ENCODE measurements at regions not wholly inside any gene's neighbourhood (a gene's known extent, or its start where the extent isn't known, plus 50 kb on each side); places are given as distances from the start of the nearest gene placed in this dataset.

- ATAC-seq (ENCODE audit: low read depth in 2 of 2), result no peak
- H3K27me3 ChIP-seq (ENCODE audit: control insufficient read depth, insufficient read depth, low read length), result no peaks in the 10 kb centered on the region
Observed at GRCh38 chr4:45869184-45869583, 254.7 kb downstream of the GABRG1 start.

GRCh38 chr4:45865781-45866180, 258.1 kb downstream of the GABRG1 start:
- ATAC-seq (ENCODE audit: low read depth in 2 of 2), result no peak

More at GRCh38 chr4:45869184-45869583, 254.7 kb downstream of the GABRG1 start:
- H3K9me3 Mint-ChIP-seq, result peaks cover 0 to 23% (median 4%) of the 10 kb centered on the region in 7 donors
- Histone ChIP-seq H3K4me3 (ENCODE audit: low read depth, low read length) (no peak overlapping the region), H3K27ac (ENCODE audit: insufficient read depth, low read length, poor library complexity, severe bottlenecking) (no peak overlapping the region), H3K9me3 (ENCODE audit: control insufficient read depth in 2 of 2, low read length in 2 of 2) (no peaks in the 10 kb centered on the region), H3K4me1 (ENCODE audit: control insufficient read depth, insufficient read depth, low read length, poor library complexity, severe bottlenecking) (no peaks in the 10 kb centered on the region), H3K36me3 (ENCODE audit: control insufficient read depth, insufficient read depth, low read length) (no peaks in the 10 kb centered on the region)
- H3K4me3 Mint-ChIP-seq, result no peak overlapping the region
- no peak overlapping the region for H3K27ac Mint-ChIP-seq
- no peaks in the 10 kb centered on the region for H3K27me3 Mint-ChIP-seq
- H3K36me3 Mint-ChIP-seq, result no peaks in the 10 kb centered on the region
- no peak for DNase-seq
- no peaks in the 10 kb centered on the region for H3K4me1 Mint-ChIP-seq

GRCh38 chr4:45855857-45856256, 268.0 kb downstream of the GABRG1 start:
- no peaks in the 10 kb centered on the region for H3K4me1 ChIP-seq (ENCODE audit: control insufficient read depth, insufficient read depth, low read length, poor library complexity, severe bottlenecking)
- Mint-ChIP-seq H3K4me3 (no peak overlapping the region), H3K36me3 (no peaks in the 10 kb centered on the region), H3K9me3 (peaks cover 4 to 18% (median 14%) of the 10 kb centered on the region in 7 donors), H3K4me1 (no peaks in the 10 kb centered on the region), H3K27me3 (no peaks in the 10 kb centered on the region), H3K27ac (no peak overlapping the region)
- H3K9me3 ChIP-seq (ENCODE audit: control insufficient read depth in 2 of 2, low read length in 2 of 2), result no peaks in the 10 kb centered on the region
- no peak overlapping the region for H3K27ac ChIP-seq (ENCODE audit: insufficient read depth, low read length, poor library complexity, severe bottlenecking)
- DNase-seq (no peak), ATAC-seq (ENCODE audit: low read depth in 2 of 2) (no peak)
- no peaks in the 10 kb centered on the region for H3K27me3 ChIP-seq (ENCODE audit: control insufficient read depth, insufficient read depth, low read length)
- no peaks in the 10 kb centered on the region for H3K36me3 ChIP-seq (ENCODE audit: control insufficient read depth, insufficient read depth, low read length)
- no peak overlapping the region for H3K4me3 ChIP-seq (ENCODE audit: low read depth, low read length)

More at GRCh38 chr4:45865781-45866180, 258.1 kb downstream of the GABRG1 start:
- no peak for DNase-seq
- Mint-ChIP-seq H3K9me3 (peaks cover 0 to 29% (median 2%) of the 10 kb centered on the region in 7 donors), H3K4me3 (no peak overlapping the region), H3K4me1 (no peaks in the 10 kb centered on the region), H3K36me3 (no peaks in the 10 kb centered on the region), H3K27ac (no peak overlapping the region), H3K27me3 (no peaks in the 10 kb centered on the region)
- Histone ChIP-seq H3K9me3 (ENCODE audit: control insufficient read depth in 2 of 2, low read length in 2 of 2) (no peaks in the 10 kb centered on the region), H3K4me3 (ENCODE audit: low read depth, low read length) (no peak overlapping the region), H3K27me3 (ENCODE audit: control insufficient read depth, insufficient read depth, low read length) (no peaks in the 10 kb centered on the region), H3K4me1 (ENCODE audit: control insufficient read depth, insufficient read depth, low read length, poor library complexity, severe bottlenecking) (no peaks in the 10 kb centered on the region), H3K36me3 (ENCODE audit: control insufficient read depth, insufficient read depth, low read length) (no peaks in the 10 kb centered on the region), H3K27ac (ENCODE audit: insufficient read depth, low read length, poor library complexity, severe bottlenecking) (no peak overlapping the region)

- Histone ChIP-seq H3K4me1 (ENCODE audit: control insufficient read depth, insufficient read depth, low read length, poor library complexity, severe bottlenecking) (no peaks in the 10 kb centered on the region), H3K36me3 (ENCODE audit: control insufficient read depth, insufficient read depth, low read length) (no peaks in the 10 kb centered on the region), H3K4me3 (ENCODE audit: low read depth, low read length) (no peak overlapping the region), H3K9me3 (ENCODE audit: control insufficient read depth in 2 of 2, low read length in 2 of 2) (peaks cover 0 to 4% of the 10 kb centered on the region in 2 experiments), H3K27ac (ENCODE audit: insufficient read depth, low read length, poor library complexity, severe bottlenecking) (no peak overlapping the region), H3K27me3 (ENCODE audit: control insufficient read depth, insufficient read depth, low read length) (no peaks in the 10 kb centered on the region)
- H3K27ac Mint-ChIP-seq, result no peak overlapping the region
- no peak for DNase-seq
- no peak for ATAC-seq (ENCODE audit: low read depth in 2 of 2)
- no peak overlapping the region for H3K4me3 Mint-ChIP-seq
- peaks cover 2 to 19% (median 9%) of the 10 kb centered on the region in 7 donors for H3K9me3 Mint-ChIP-seq
- H3K27me3 Mint-ChIP-seq, result no peaks in the 10 kb centered on the region
- H3K36me3 Mint-ChIP-seq, result no peaks in the 10 kb centered on the region
- H3K4me1 Mint-ChIP-seq, result no peaks in the 10 kb centered on the region
Observed at GRCh38 chr4:45846016-45846415, 277.8 kb downstream of the GABRG1 start.

GRCh38 chr4:45841791-45842190, 282.1 kb downstream of the GABRG1 start:
- H3K4me3 ChIP-seq (ENCODE audit: low read depth, low read length), result no peak overlapping the region
- Mint-ChIP-seq H3K4me1 (no peaks in the 10 kb centered on the region), H3K9me3 (peaks cover 0 to 20% (median 5%) of the 10 kb centered on the region in 7 donors), H3K27me3 (no peaks in the 10 kb centered on the region), H3K36me3 (no peaks in the 10 kb centered on the region), H3K27ac (no peak overlapping the region), H3K4me3 (no peak overlapping the region)
- H3K27ac ChIP-seq (ENCODE audit: insufficient read depth, low read length, poor library complexity, severe bottlenecking), result no peak overlapping the region
- no peaks in the 10 kb centered on the region for H3K4me1 ChIP-seq (ENCODE audit: control insufficient read depth, insufficient read depth, low read length, poor library complexity, severe bottlenecking)
- DNase-seq (no peak), ATAC-seq (ENCODE audit: low read depth in 2 of 2) (no peak)
- no peaks in the 10 kb centered on the region for H3K27me3 ChIP-seq (ENCODE audit: control insufficient read depth, insufficient read depth, low read length)
- H3K9me3 ChIP-seq (ENCODE audit: control insufficient read depth in 2 of 2, low read length in 2 of 2), result no peaks in the 10 kb centered on the region
- H3K36me3 ChIP-seq (ENCODE audit: control insufficient read depth, insufficient read depth, low read length), result no peaks in the 10 kb centered on the region

GRCh38 chr4:45831692-45832091, 292.2 kb downstream of the GABRG1 start:
- no peak overlapping the region for H3K27ac Mint-ChIP-seq
- no peaks in the 10 kb centered on the region for H3K27me3 Mint-ChIP-seq
- H3K27ac ChIP-seq (ENCODE audit: insufficient read depth, low read length, poor library complexity, severe bottlenecking), result no peak overlapping the region
- no peak overlapping the region for H3K4me3 ChIP-seq (ENCODE audit: low read depth, low read length)
- DNase-seq, result no peak
- H3K9me3 ChIP-seq (ENCODE audit: control insufficient read depth in 2 of 2, low read length in 2 of 2), result peaks cover 0 to 12% of the 10 kb centered on the region in 2 experiments
- H3K9me3 Mint-ChIP-seq, result peaks cover 0 to 52% (median 12%) of the 10 kb centered on the region in 7 donors
- H3K4me3 Mint-ChIP-seq, result no peak overlapping the region
- no peaks in the 10 kb centered on the region for H3K4me1 Mint-ChIP-seq
- no peaks in the 10 kb centered on the region for H3K27me3 ChIP-seq (ENCODE audit: control insufficient read depth, insufficient read depth, low read length)
- no peaks in the 10 kb centered on the region for H3K36me3 Mint-ChIP-seq
- ATAC-seq (ENCODE audit: low read depth in 2 of 2), result no peak
- no peaks in the 10 kb centered on the region for H3K36me3 ChIP-seq (ENCODE audit: control insufficient read depth, insufficient read depth, low read length)
- no peaks in the 10 kb centered on the region for H3K4me1 ChIP-seq (ENCODE audit: control insufficient read depth, insufficient read depth, low read length, poor library complexity, severe bottlenecking)

- ATAC-seq (ENCODE audit: low read depth in 2 of 2) (no peak), DNase-seq (no peak)
- Mint-ChIP-seq H3K4me3 (no peak overlapping the region), H3K36me3 (no peaks in the 10 kb centered on the region), H3K4me1 (no peaks in the 10 kb centered on the region), H3K9me3 (peaks cover 0 to 19% (median 1%) of the 10 kb centered on the region in 7 donors), H3K27me3 (no peaks in the 10 kb centered on the region), H3K27ac (no peak overlapping the region)
- H3K4me3 ChIP-seq (ENCODE audit: low read depth, low read length), result no peak overlapping the region
- peaks cover 0 to 2% of the 10 kb centered on the region in 2 experiments for H3K9me3 ChIP-seq (ENCODE audit: control insufficient read depth in 2 of 2, low read length in 2 of 2)
- no peaks in the 10 kb centered on the region for H3K36me3 ChIP-seq (ENCODE audit: control insufficient read depth, insufficient read depth, low read length)
- no peak overlapping the region for H3K27ac ChIP-seq (ENCODE audit: insufficient read depth, low read length, poor library complexity, severe bottlenecking)
- no peaks in the 10 kb centered on the region for H3K27me3 ChIP-seq (ENCODE audit: control insufficient read depth, insufficient read depth, low read length)
- H3K4me1 ChIP-seq (ENCODE audit: control insufficient read depth, insufficient read depth, low read length, poor library complexity, severe bottlenecking), result no peaks in the 10 kb centered on the region
Observed at GRCh38 chr4:45803994-45804393, 319.9 kb downstream of the GABRG1 start.

GRCh38 chr4:45795135-45795534, 328.7 kb downstream of the GABRG1 start:
- Histone ChIP-seq H3K4me3 (ENCODE audit: low read depth, low read length) (no peak overlapping the region), H3K9me3 (ENCODE audit: control insufficient read depth in 2 of 2, low read length in 2 of 2) (no peaks in the 10 kb centered on the region), H3K27ac (ENCODE audit: insufficient read depth, low read length, poor library complexity, severe bottlenecking) (no peak overlapping the region), H3K4me1 (ENCODE audit: control insufficient read depth, insufficient read depth, low read length, poor library complexity, severe bottlenecking) (no peaks in the 10 kb centered on the region), H3K36me3 (ENCODE audit: control insufficient read depth, insufficient read depth, low read length) (no peaks in the 10 kb centered on the region), H3K27me3 (ENCODE audit: control insufficient read depth, insufficient read depth, low read length) (no peaks in the 10 kb centered on the region)
- Mint-ChIP-seq H3K36me3 (no peaks in the 10 kb centered on the region), H3K27me3 (no peaks in the 10 kb centered on the region), H3K4me3 (no peak overlapping the region), H3K27ac (no peak overlapping the region), H3K4me1 (no peaks in the 10 kb centered on the region), H3K9me3 (peaks cover 0 to 26% (median 5%) of the 10 kb centered on the region in 7 donors)
- DNase-seq (no peak), ATAC-seq (ENCODE audit: low read depth in 2 of 2) (no peak)

Measured in CD4-positive, CD25-positive, alpha-beta regulatory T cell (primary cell).